T-helper 1 cell treated with Interleukin-12 subunit alpha and Interleukin-12 subunit beta and Interleukin-4 antibody, amounts not matched to agents 30 μg/mL and 1 μg/mL, for 36 hours (primary cell): ENCODE measurements at regions not wholly inside any gene's neighbourhood (a gene's known extent, or its start where the extent isn't known, plus 50 kb on each side); places are given as distances from the start of the nearest gene placed in this dataset.
"Not testable (repeated sequence)": the region's sequence is repeated elsewhere in the genome, so short reads cannot be mapped to it uniquely, and the experiment has no call there.

Source experiments
- H3K27ac Mint-ChIP-seq: one replicate; pipeline ENCODE4 v1.8.0; 2021; ENCODE audit warnings: mild to moderate bottlenecking, mixed read lengths
- H3K27me3 Mint-ChIP-seq: one replicate; pipeline ENCODE4 v1.8.0; 2021; ENCODE audit warnings: low read depth, mixed read lengths
- H3K36me3 Mint-ChIP-seq: one replicate; pipeline ENCODE4 v1.8.0; 2021; ENCODE audit warnings: low read depth, mixed read lengths
- H3K4me1 Mint-ChIP-seq: one replicate; pipeline ENCODE4 v1.8.0; 2021; ENCODE audit warnings: low read depth, mixed read lengths
- H3K4me3 Mint-ChIP-seq: one replicate; pipeline ENCODE4 v1.8.0; 2021; ENCODE audit warnings: mild to moderate bottlenecking, moderate library complexity, mixed read lengths
- H3K9me3 Mint-ChIP-seq: one replicate; pipeline ENCODE4 v1.8.0; 2021; ENCODE audit warnings: mixed read lengths

DNA sequence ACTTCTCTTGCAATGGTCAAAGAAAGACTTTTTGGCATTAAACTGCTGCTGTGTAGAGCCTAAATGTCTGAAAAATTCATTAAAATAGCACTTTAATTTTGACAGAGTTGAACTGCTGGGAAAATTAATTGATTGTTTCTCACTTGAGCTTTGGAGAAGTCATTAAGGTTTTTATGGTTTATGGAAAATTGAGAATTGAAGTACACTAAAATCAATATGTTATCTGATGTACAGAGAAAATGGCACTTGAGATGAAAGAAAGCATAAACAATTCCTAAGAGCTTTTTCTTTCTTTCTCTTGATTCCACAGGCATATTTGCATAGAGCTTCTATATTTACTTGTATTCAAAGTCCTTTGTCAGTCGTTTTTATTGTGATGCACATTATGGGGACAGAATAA, 188.5 kb upstream of the CAND1 start:
- Mint-ChIP-seq H3K9me3 (no peaks in the 10 kb centered on the region), H3K27ac (no peak overlapping the region), H3K4me1 (no peaks in the 10 kb centered on the region)

GRCh38 chr12:67082221-67082620, 186.9 kb upstream of the CAND1 start:
- Mint-ChIP-seq H3K4me3 (no peak overlapping the region), H3K27ac (no peak overlapping the region), H3K27me3 (peaks cover 20% of the 10 kb centered on the region), H3K4me1 (no peaks in the 10 kb centered on the region), H3K36me3 (no peaks in the 10 kb centered on the region), H3K9me3 (no peaks in the 10 kb centered on the region)

More for the DNA sequence above, 188.5 kb upstream of the CAND1 start:
- H3K27me3 Mint-ChIP-seq: peaks cover 25% of the 10 kb centered on the region
- H3K4me3 Mint-ChIP-seq: no peak overlapping the region
- H3K36me3 Mint-ChIP-seq: no peaks in the 10 kb centered on the region

GRCh38 chr12:67085699-67086098, 183.5 kb upstream of the CAND1 start:
- no peaks in the 10 kb centered on the region for H3K36me3 Mint-ChIP-seq
- no peak overlapping the region for H3K27ac Mint-ChIP-seq
- H3K4me1 Mint-ChIP-seq: no peaks in the 10 kb centered on the region
- no peak overlapping the region for H3K4me3 Mint-ChIP-seq
- H3K27me3 Mint-ChIP-seq: peaks cover 17% of the 10 kb centered on the region
- no peaks in the 10 kb centered on the region for H3K9me3 Mint-ChIP-seq

GRCh38 chr12:67086116-67086515, 183.0 kb upstream of the CAND1 start:
- Mint-ChIP-seq H3K27me3 (peaks cover 15% of the 10 kb centered on the region), H3K27ac (no peak overlapping the region), H3K4me1 (no peaks in the 10 kb centered on the region), H3K36me3 (no peaks in the 10 kb centered on the region), H3K9me3 (no peaks in the 10 kb centered on the region), H3K4me3 (no peak overlapping the region)

DNA sequence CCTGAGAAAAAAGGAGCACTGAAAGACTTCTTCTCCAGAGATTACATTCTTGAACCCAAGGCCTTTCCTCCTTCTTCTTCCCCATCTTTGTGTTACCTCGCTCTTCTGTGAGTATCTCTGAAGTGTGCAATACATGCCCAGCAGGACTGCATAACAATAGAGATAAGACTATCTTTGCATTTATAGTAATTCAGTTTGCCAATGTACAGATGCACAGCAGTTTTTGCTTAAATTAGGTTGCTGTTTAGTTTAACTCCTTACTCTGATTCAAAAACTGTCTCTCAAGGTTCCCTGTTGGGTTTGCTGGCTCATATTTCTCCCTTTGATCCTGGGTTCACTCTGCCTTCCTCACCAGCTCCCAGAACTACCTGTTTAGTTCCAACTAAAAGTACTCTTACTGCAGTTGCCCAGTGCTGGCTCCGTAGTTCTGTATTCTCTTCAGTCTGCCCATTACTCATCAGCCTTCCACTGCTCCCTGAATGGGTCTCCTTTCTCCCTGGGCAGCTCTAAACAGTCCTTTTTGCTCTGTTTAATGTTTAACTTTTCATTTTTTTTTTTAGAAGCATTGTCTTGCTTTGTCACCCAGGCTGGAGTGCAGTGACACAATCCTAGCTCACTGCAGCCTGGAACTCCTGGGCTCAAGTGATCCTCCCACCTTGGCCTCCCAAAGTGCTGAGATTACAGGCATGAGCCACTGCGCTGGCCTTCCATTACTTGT, 180.6 kb upstream of the CAND1 start:
- Mint-ChIP-seq H3K4me3 (no peak overlapping the region), H3K27me3 (peaks cover 4% of the 10 kb centered on the region), H3K27ac (no peak overlapping the region), H3K9me3 (no peaks in the 10 kb centered on the region), H3K36me3 (no peaks in the 10 kb centered on the region), H3K4me1 (no peaks in the 10 kb centered on the region)

- H3K36me3 Mint-ChIP-seq: no peaks in the 10 kb centered on the region
- no peaks in the 10 kb centered on the region for H3K9me3 Mint-ChIP-seq
- no peak overlapping the region for H3K27ac Mint-ChIP-seq
- H3K4me1 Mint-ChIP-seq: no peaks in the 10 kb centered on the region
- H3K4me3 Mint-ChIP-seq: no peak overlapping the region
- H3K27me3 Mint-ChIP-seq: no peaks in the 10 kb centered on the region
These were observed 178.0 kb upstream of the CAND1 start for GRCh38 chr12:67091204-67091603.

- H3K4me1 Mint-ChIP-seq: no peaks in the 10 kb centered on the region
- no peaks in the 10 kb centered on the region for H3K27me3 Mint-ChIP-seq
- no peaks in the 10 kb centered on the region for H3K9me3 Mint-ChIP-seq
- no peak overlapping the region for H3K4me3 Mint-ChIP-seq
- no peak overlapping the region for H3K27ac Mint-ChIP-seq
- H3K36me3 Mint-ChIP-seq: no peaks in the 10 kb centered on the region
These were observed 177.5 kb upstream of the CAND1 start for GRCh38 chr12:67091678-67092077.

- not testable (repeated sequence) for H3K27ac Mint-ChIP-seq, H3K4me1 Mint-ChIP-seq, H3K27me3 Mint-ChIP-seq, H3K4me3 Mint-ChIP-seq, H3K36me3 Mint-ChIP-seq, H3K9me3 Mint-ChIP-seq
These were observed 176.2 kb upstream of the CAND1 start for GRCh38 chr12:67092934-67093333.

DNA sequence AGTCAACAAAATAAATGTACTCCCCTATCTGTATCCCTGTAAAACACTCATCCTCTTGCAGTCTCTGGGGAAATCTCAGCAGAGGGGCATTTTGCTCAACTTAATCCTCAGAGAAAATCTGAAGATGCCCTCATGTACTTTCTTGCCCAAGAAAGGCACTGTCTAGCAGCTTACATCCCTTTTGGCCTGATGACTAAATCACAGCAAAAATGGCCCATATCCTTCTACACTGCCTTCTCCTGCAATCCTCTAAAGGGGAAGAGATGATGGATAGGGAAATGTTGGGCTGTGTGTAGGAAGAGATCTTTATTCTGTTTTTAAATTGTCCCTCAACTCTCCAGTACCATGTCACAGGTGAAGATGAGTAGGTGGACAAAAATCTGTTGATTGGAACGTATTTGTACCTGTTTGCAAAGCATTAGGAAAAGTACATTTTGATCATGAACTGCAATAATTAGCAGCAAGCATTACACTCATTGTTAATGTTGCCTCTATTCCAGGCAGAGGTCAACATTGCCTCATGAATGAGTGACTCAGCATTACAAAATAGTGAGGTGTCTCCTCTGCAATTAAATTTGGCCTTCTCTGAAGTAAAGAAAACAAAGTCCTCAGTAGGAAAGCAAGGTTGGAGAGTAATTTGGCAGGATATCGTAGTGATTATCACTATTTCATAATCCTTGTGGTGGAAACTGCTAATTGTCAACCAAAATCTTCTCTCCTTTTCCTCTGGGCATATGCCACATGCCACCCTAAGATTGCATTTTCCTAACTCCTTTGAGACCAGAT, 172.4 kb upstream of the CAND1 start:
- no peak overlapping the region for H3K27ac Mint-ChIP-seq
- no peaks in the 10 kb centered on the region for H3K27me3 Mint-ChIP-seq
- no peak overlapping the region for H3K4me3 Mint-ChIP-seq
- H3K36me3 Mint-ChIP-seq: no peaks in the 10 kb centered on the region
- no peaks in the 10 kb centered on the region for H3K4me1 Mint-ChIP-seq
- no peaks in the 10 kb centered on the region for H3K9me3 Mint-ChIP-seq

- no peak overlapping the region for H3K4me3 Mint-ChIP-seq
- peaks cover 3% of the 10 kb centered on the region for H3K27me3 Mint-ChIP-seq
- peaks cover 5% of the 10 kb centered on the region for H3K9me3 Mint-ChIP-seq
- H3K36me3 Mint-ChIP-seq: no peaks in the 10 kb centered on the region
- H3K27ac Mint-ChIP-seq: no peak overlapping the region
- no peaks in the 10 kb centered on the region for H3K4me1 Mint-ChIP-seq
These were observed 169.3 kb upstream of the CAND1 start for GRCh38 chr12:67099858-67100257.

- H3K4me3 Mint-ChIP-seq: no peak overlapping the region
- H3K4me1 Mint-ChIP-seq: no peaks in the 10 kb centered on the region
- H3K36me3 Mint-ChIP-seq: no peaks in the 10 kb centered on the region
- peaks cover 3% of the 10 kb centered on the region for H3K27me3 Mint-ChIP-seq
- no peak overlapping the region for H3K27ac Mint-ChIP-seq
- H3K9me3 Mint-ChIP-seq: peaks cover 31% of the 10 kb centered on the region
These were observed 165.6 kb upstream of the CAND1 start for GRCh38 chr12:67103521-67103920.

GRCh38 chr12:67107235-67107634, 161.9 kb upstream of the CAND1 start:
- no peaks in the 10 kb centered on the region for H3K4me1 Mint-ChIP-seq
- no peak overlapping the region for H3K4me3 Mint-ChIP-seq
- H3K36me3 Mint-ChIP-seq: no peaks in the 10 kb centered on the region
- no peak overlapping the region for H3K27ac Mint-ChIP-seq
- H3K27me3 Mint-ChIP-seq: peaks cover 3% of the 10 kb centered on the region
- peaks cover 31% of the 10 kb centered on the region for H3K9me3 Mint-ChIP-seq

DNA sequence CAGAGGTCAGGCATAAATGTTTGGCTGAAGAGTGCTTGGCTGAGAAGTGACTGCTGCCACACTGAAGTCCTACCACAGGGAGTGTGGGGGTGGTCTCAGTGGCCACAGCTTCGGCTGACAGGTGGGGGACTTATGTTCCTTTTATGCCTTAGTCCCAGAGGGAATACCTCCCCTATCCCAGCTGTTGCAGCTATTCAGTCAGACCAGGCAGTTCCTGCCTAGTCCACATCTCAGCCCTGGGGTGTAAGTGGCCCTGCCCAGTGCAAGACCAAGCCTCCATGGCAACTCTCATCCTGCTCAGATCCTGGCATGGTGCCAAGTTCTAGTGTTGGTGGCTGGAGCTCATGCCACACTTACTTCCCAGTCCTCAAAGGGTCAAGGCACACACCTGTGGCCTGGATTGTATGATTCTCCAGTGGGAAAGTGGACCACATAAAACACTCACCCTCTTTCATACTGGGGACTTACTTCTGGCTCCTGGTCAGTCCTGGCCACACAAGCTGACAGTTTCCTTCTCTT, 161.3 kb upstream of the CAND1 start:
- Mint-ChIP-seq H3K4me1 (no peaks in the 10 kb centered on the region), H3K36me3 (no peaks in the 10 kb centered on the region), H3K9me3 (peaks cover 31% of the 10 kb centered on the region), H3K27me3 (no peaks in the 10 kb centered on the region), H3K4me3 (no peak overlapping the region), H3K27ac (no peak overlapping the region)

- H3K4me1 Mint-ChIP-seq, H3K4me3 Mint-ChIP-seq, H3K27me3 Mint-ChIP-seq, H3K27ac Mint-ChIP-seq, H3K36me3 Mint-ChIP-seq: not testable (repeated sequence)
- peaks cover 25% of the 10 kb centered on the region for H3K9me3 Mint-ChIP-seq
These were observed 158.8 kb upstream of the CAND1 start for GRCh38 chr12:67110345-67110744.

GRCh38 chr12:67111182-67111581, 158.0 kb upstream of the CAND1 start:
- no peak overlapping the region for H3K27ac Mint-ChIP-seq
- H3K36me3 Mint-ChIP-seq: no peaks in the 10 kb centered on the region
- no peaks in the 10 kb centered on the region for H3K27me3 Mint-ChIP-seq
- no peak overlapping the region for H3K4me3 Mint-ChIP-seq
- H3K4me1 Mint-ChIP-seq: no peaks in the 10 kb centered on the region
- H3K9me3 Mint-ChIP-seq: peaks cover 17% of the 10 kb centered on the region
